HG03558 (cell line): ENCODE measurements at regions not wholly inside any gene's neighbourhood (a gene's known extent, or its start where the extent isn't known, plus 50 kb on each side); places are given as distances from the start of the nearest gene placed in this dataset.

Source experiments
- ATAC-seq: cut with Tn5 transposase; IDR thresholded peaks from one replicate; pipeline ENCODE4 v1.9.1; 2021; ENCODE audit warnings: moderate number of reproducible peaks; ENCODE audit not compliant: unreplicated experiment; ENCODE audit errors: extremely low read depth

DNA sequence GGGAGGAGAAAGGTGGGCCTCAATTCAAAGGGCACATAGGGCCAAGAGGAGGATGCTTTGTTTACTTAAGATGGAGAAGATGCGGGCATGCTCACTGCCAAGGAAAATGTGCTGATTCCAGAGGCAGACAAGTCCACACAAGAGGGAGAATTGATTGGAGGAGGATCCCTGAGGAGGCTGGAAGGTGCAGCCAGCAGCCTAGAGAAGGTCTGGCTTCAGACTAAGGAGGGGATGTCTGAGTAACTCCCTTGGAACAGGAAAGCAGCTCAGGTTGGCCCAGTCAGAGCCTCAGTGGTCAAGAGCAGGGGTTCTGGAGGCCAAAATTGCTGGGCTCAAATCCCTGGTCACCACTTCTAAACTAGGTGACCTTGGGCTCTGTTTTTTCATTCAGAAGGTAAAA, 265.5 kb upstream of the NCKAP5 start:
- ATAC-seq: no peak

- no peak for ATAC-seq
Measured at GRCh38 chr2:133835821-133836619, 267.8 kb upstream of the NCKAP5 start.

GRCh38 chr2:133836691-133837345, 268.6 kb upstream of the NCKAP5 start:
- ATAC-seq: no peak

DNA sequence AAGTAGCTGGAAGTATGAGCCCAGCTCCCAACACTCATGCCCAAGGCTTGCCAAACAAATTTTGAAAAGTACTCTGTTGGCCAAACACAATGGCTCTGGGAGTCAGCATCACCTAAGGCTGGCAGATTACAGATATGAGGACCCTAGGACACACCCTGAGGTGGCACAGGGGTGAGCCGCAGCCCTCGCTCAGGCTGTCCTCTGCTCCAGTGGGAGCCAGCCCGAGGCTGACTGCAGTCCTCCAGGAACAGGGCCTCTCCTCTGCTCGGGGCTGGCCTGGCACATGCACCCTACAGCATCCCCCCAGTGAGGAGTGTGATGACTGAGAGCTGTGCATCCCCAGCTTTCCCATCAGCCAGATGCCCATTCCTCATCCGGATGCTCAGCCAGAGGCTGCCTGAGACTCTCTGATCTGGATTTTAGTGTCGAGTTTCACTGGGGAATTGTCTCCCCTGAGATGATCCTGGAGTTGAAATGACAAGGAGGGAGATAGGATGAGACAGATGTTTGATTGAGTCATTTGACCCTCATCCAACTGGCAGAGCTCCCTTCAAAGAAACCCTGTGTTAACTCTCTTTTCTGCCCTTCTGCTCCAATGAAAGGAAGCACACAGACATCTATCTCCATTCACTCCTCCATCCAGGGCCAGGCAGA, 269.3 kb upstream of the NCKAP5 start:
- no peak for ATAC-seq

- no peak for ATAC-seq
Measured at GRCh38 chr2:133838642-133839365, 270.5 kb upstream of the NCKAP5 start.

DNA sequence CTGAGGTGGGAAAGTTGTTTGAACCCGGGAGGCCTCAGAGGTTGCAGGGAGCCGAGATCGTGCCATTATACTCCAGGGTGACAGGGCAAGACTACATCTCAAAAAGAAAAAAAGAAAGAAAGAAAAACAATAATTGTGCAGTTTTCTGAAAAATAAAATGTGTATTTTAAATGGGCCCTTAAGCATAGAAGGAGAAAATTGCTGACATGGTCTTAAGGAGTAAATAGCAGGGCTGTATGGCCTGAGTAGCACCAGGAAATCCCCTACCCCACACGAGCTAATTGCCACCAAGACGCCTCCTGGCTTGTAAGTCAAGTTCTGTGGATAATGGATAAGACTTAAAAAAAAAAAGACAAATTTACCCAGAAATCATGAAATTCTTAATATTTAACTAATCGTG, 271.4 kb upstream of the NCKAP5 start:
- ATAC-seq: no peak

DNA sequence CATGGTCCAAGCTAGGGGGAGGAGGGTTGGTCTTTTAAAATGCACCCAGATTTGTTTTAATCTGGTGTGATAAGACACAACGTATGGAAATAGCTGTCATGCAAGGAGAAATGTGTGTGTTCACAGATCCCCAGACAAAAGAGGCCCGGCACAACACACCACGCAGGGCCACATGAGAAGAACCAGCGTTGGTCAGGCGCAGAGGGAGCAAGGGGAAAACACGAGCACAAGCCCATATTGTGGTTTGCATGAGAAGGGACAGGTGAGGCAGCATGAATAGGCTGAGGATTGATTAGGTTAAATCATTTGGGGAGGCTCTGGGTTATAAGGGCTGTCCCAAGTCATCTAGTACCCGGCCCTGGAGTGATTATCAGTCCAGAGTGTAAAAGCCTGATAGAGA, 272.5 kb upstream of the NCKAP5 start:
- no peak for ATAC-seq

DNA sequence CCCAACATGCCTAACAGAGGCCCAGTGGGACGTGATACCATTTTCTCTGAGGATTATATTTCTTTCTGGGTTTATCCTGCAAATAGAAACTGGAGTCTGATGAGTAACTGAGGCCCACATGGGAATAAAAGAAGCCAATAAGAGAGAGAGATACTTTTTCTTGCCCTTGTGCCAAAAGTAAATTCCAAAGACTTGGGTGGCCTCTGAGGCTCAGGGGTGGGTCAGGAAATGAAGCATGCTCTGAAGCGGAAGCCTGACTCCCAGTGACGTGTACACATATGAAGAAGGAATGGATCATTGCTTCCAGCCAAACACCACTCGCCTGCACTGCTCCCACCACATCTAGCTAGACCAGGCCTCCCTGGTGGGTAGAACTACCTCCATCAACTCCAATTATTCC, 273.6 kb upstream of the NCKAP5 start:
- ATAC-seq: no peak

DNA sequence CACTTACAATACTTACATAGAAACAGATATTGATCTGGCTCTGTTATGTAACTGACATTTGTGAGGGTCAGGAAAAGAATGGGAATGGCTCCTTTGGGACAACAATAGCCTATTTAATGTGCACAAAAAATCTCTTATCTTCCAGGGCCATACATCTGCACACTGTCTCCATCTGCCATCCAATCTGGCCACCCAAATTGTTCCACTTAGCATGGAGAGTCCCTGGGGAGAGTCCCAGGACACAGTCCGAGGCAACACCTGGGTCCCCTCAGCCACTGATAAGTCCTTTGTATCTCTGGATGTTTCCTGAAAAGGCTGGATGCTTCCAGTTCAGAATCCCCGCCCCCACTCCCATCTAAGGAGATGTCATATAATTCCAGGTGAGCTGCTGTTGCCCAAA, 274.2 kb upstream of the NCKAP5 start:
- ATAC-seq: no peak

DNA sequence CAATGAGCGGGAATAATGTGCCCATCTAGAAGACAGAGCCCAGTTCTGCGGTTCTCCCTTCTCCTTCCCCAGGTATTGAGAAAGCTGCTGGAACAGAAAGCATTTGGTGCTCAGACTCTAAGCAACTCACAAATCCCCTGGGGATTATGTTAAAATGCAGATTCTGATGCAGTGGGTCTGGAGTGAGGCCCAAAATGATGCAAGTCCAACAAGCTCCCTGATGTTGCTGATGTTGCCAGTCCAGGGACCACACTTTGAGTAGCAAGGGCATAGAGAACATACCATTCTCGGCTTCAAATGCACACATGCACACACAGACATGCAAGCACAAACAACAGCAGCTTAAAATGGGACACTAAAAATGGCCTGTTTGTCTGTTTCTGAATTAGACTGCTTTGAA, 274.8 kb upstream of the NCKAP5 start:
- ATAC-seq: no peak

DNA sequence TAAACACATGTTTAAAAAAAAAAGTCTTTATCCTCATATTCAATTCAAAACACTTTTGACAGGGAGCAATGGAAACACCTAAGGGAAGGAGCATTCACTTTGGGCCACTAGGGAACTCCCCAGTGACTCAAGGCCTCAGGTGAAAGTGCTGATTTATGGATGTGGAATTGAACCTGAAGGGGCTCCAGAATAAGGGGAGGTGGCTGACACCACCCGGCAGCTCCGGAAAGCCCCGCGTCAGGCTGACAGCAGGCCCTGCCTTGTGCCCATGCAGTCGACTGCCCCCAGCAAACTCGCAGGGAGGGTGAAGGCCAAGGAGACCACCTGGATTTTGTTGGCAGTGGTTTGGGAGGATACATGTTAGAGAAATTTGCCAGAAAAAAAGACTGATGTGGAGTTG, 275.3 kb upstream of the NCKAP5 start:
- ATAC-seq: no peak

- ATAC-seq: no peak
Measured at GRCh38 chr2:133844214-133844892, 276.1 kb upstream of the NCKAP5 start.

GRCh38 chr2:133846476-133846875, 278.2 kb upstream of the NCKAP5 start:
- no peak for ATAC-seq

GRCh38 chr2:133847591-133847990, 279.3 kb upstream of the NCKAP5 start:
- no peak for ATAC-seq

GRCh38 chr2:133848111-133848649, 279.9 kb upstream of the NCKAP5 start:
- no peak for ATAC-seq

- no peak for ATAC-seq
Measured at GRCh38 chr2:133849341-133849740, 281.1 kb upstream of the NCKAP5 start.

GRCh38 chr2:133854603-133855200, 286.4 kb upstream of the NCKAP5 start:
- no peak for ATAC-seq

DNA sequence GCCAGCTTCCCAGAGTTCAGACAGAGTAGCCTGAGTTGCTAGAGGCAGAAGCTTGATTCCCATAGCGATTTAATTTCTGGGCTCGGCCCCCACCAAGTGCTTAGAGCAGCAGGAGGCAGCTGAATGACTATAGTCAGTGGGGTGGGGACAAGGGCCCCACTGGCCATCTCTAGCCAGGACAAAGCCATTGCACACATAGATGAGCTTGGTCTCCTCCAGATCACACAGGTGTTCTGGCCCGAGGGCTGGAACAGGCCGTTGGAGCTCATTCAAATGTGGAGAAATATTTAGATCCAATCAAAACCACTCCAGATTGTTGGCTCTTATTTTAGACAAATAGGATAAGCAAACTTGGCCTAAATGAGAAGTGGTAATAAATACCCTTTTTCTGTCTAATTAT, 287.3 kb upstream of the NCKAP5 start:
- ATAC-seq: no peak

- no peak for ATAC-seq
Measured at GRCh38 chr2:133856678-133857077, 288.4 kb upstream of the NCKAP5 start.

DNA sequence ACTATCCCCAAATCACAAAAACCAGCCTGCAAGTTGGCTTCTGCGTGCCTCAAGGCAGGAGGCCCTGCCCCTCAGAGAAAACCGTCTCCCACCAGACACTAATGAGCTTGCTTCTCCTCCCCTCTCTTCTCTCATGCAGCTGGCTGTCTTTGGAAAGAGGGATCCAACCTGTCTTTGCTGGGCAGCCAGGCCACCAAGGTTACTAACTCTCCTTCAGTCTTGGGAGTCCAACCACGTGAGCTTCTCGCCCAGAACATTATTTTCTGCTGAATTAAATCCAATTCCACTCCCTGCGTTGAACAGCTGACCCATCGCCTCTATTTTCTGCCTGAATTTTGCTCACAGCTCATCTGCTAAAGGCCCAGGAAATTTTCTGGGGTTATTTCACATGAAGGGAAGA, 291.3 kb upstream of the NCKAP5 start:
- no peak for ATAC-seq
